ENCODE measurements at regions not wholly inside any gene's neighbourhood (a gene's known extent, or its start where the extent isn't known, plus 50 kb on each side); places are given as distances from the start of the nearest gene placed in this dataset.

GRCh38 chr14:49160983-49161382 lies 425.2 kb downstream of the RPS29 start:
- ChIA-PET CTCF (no interaction called here), POLR2A (ENCODE audit: low non-redundant PET) (no interaction called here)
- TF ChIP-seq CTCF (conservative IDR thresholded peaks at IDR 0.05; ENCODE audit: low read depth), result no peak
- H3K27ac ChIP-seq, result no peak overlapping the region
- DNase-seq (ENCODE audit: low spot score), result no peak

GRCh38 chr14:49159081-49159480 lies 427.1 kb downstream of the RPS29 start:
- CTCF ChIA-PET, result no interaction called here
- POLR2A ChIA-PET (ENCODE audit: low non-redundant PET), result no interaction called here
- no peak overlapping the region for H3K27ac ChIP-seq
- no peak for DNase-seq (ENCODE audit: low spot score)
- no peak for TF ChIP-seq CTCF (conservative IDR thresholded peaks at IDR 0.05; ENCODE audit: low read depth)

- TF ChIP-seq CTCF (conservative IDR thresholded peaks at IDR 0.05; ENCODE audit: low read depth), result no peak
- no peak overlapping the region for H3K27ac ChIP-seq
- POLR2A ChIA-PET (ENCODE audit: low non-redundant PET), result no interaction called here
- DNase-seq (ENCODE audit: low spot score), result no peak
- CTCF ChIA-PET, result interaction anchor here (0.6 to 0.7 kb wide), 2 partner anchors 22 to 612 kb away, joined by 3 to 4 read pairs; no protein-coding TSS in a partner anchor
Observed at GRCh38 chr14:49139593-49139992, 446.6 kb downstream of the RPS29 start.

- CTCF ChIA-PET, result no interaction called here
- POLR2A ChIA-PET (ENCODE audit: low non-redundant PET), result no interaction called here
- TF ChIP-seq CTCF (conservative IDR thresholded peaks at IDR 0.05; ENCODE audit: low read depth), result no peak
- H3K27ac ChIP-seq, result no peak overlapping the region
- no peak for DNase-seq (ENCODE audit: low spot score)
Observed at GRCh38 chr14:49134940-49135339, 451.2 kb downstream of the RPS29 start.

GRCh38 chr14:49121246-49121645 lies 464.9 kb downstream of the RPS29 start:
- no peak overlapping the region for H3K27ac ChIP-seq
- no peak for DNase-seq (ENCODE audit: low spot score)
- no peak for TF ChIP-seq CTCF (conservative IDR thresholded peaks at IDR 0.05; ENCODE audit: low read depth)
- ChIA-PET POLR2A (ENCODE audit: low non-redundant PET) (no interaction called here), CTCF (no interaction called here)

- H3K27ac ChIP-seq, result no peak overlapping the region
- TF ChIP-seq CTCF (conservative IDR thresholded peaks at IDR 0.05; ENCODE audit: low read depth), result no peak
- CTCF ChIA-PET, result interaction anchor here (0.6 kb wide), 1 partner anchor 309 kb away, joined by 3 read pairs; no protein-coding TSS in a partner anchor
- POLR2A ChIA-PET (ENCODE audit: low non-redundant PET), result no interaction called here
- no peak for DNase-seq (ENCODE audit: low spot score)
Observed at GRCh38 chr14:49114161-49114893, 471.9 kb downstream of the RPS29 start.
